ENCODE measurements at regions not wholly inside any gene's neighbourhood (a gene's known extent, or its start where the extent isn't known, plus 50 kb on each side); places are given as distances from the start of the nearest gene placed in this dataset.

GRCh38 chr5:88384886-88385285, 116.2 kb upstream of the TMEM161B start:
- no peak for TF ChIP-seq FOXM1 (IDR thresholded peaks at IDR 0.05; ENCODE audit: borderline replicate concordance)
- no peak for TF ChIP-seq ARNT (IDR thresholded peaks at IDR 0.05)
- TF ChIP-seq HDGF (IDR thresholded peaks at IDR 0.05; ENCODE audit: borderline replicate concordance), result no peak

Data from HEK293T (cell line).